Stimulated activated effector memory CD8-positive, alpha-beta T cell treated with anti-CD3 and anti-CD28 coated beads, Interleukin-12 subunit alpha, Interleukin-12 subunit beta, amount 100 ng/mL, for 72 hours (primary cell): ENCODE measurements at regions not wholly inside any gene's neighbourhood (a gene's known extent, or its start where the extent isn't known, plus 50 kb on each side); places are given as distances from the start of the nearest gene placed in this dataset.

ENCODE experiments used
- ATAC-seq: fragments of 150-1000 bp; cut with Tn5 transposase; 2 replicates; pipeline ENCODE4 v1.10.0; 2021
- DNase-seq, 2 donors: peaks; one replicate each; pipeline ENCODE4 v3.0.0; 2021 to 2022; ENCODE audit warnings: low spot score in 2 of 2
- H3K27ac Mint-ChIP-seq: one replicate; pipeline ENCODE4 v1.8.0; 2022; ENCODE audit warnings: mild to moderate bottlenecking, mixed read lengths
- H3K36me3 Mint-ChIP-seq: one replicate; pipeline ENCODE4 v1.8.0; 2022; ENCODE audit warnings: mild to moderate bottlenecking, mixed read lengths
- H3K4me1 Mint-ChIP-seq: one replicate; pipeline ENCODE4 v1.8.0; 2022; ENCODE audit warnings: mixed read lengths
- H3K4me3 Mint-ChIP-seq: one replicate; pipeline ENCODE4 v1.8.0; 2022; ENCODE audit warnings: mild to moderate bottlenecking, mixed read lengths
- H3K9me3 Mint-ChIP-seq: one replicate; pipeline ENCODE4 v1.8.0; 2022; ENCODE audit warnings: mixed read lengths

GRCh38 chr13:79779761-79780160 lies 298.8 kb downstream of the NDFIP2 start:
- Mint-ChIP-seq H3K4me1 (no peaks in the 10 kb centered on the region), H3K4me3 (no peak overlapping the region), H3K27ac (no peak overlapping the region), H3K9me3 (no peaks in the 10 kb centered on the region), H3K36me3 (no peaks in the 10 kb centered on the region)
- no peak for ATAC-seq
- no peak for DNase-seq

- DNase-seq, result no peak
- H3K9me3 Mint-ChIP-seq, result no peaks in the 10 kb centered on the region
- H3K4me3 Mint-ChIP-seq, result no peak overlapping the region
- no peaks in the 10 kb centered on the region for H3K4me1 Mint-ChIP-seq
- H3K36me3 Mint-ChIP-seq, result no peaks in the 10 kb centered on the region
- H3K27ac Mint-ChIP-seq, result no peak overlapping the region
- ATAC-seq, result no peak
Observed at GRCh38 chr13:79778741-79779460, 297.9 kb downstream of the NDFIP2 start.

- Mint-ChIP-seq H3K4me1 (no peaks in the 10 kb centered on the region), H3K27ac (no peak overlapping the region), H3K4me3 (no peak overlapping the region), H3K36me3 (no peaks in the 10 kb centered on the region), H3K9me3 (no peaks in the 10 kb centered on the region)
- ATAC-seq, result no peak
- DNase-seq, result no peak
Observed at GRCh38 chr13:79777504-79777903, 296.5 kb downstream of the NDFIP2 start.

- ATAC-seq, result no peak
- no peaks in the 10 kb centered on the region for H3K4me1 Mint-ChIP-seq
- no peak overlapping the region for H3K4me3 Mint-ChIP-seq
- H3K36me3 Mint-ChIP-seq, result no peaks in the 10 kb centered on the region
- no peaks in the 10 kb centered on the region for H3K9me3 Mint-ChIP-seq
- no peak overlapping the region for H3K27ac Mint-ChIP-seq
- no peak for DNase-seq
Observed at GRCh38 chr13:79776531-79777295, 295.8 kb downstream of the NDFIP2 start.

GRCh38 chr13:79775830-79776229 lies 294.9 kb downstream of the NDFIP2 start:
- Mint-ChIP-seq H3K4me3 (no peak overlapping the region), H3K9me3 (peaks cover 4% of the 10 kb centered on the region), H3K4me1 (no peaks in the 10 kb centered on the region), H3K36me3 (no peaks in the 10 kb centered on the region), H3K27ac (no peak overlapping the region)
- ATAC-seq, result no peak
- DNase-seq, result no peak

- no peak for DNase-seq
- H3K36me3 Mint-ChIP-seq, result no peaks in the 10 kb centered on the region
Observed at GRCh38 chr13:79772811-79773210, 291.9 kb downstream of the NDFIP2 start.

GRCh38 chr13:79771493-79771892 lies 290.5 kb downstream of the NDFIP2 start:
- DNase-seq, result no peak
- H3K27ac Mint-ChIP-seq, result no peak overlapping the region
- no peaks in the 10 kb centered on the region for H3K4me1 Mint-ChIP-seq
- H3K4me3 Mint-ChIP-seq, result no peak overlapping the region
- no peak for ATAC-seq
- peaks cover 4% of the 10 kb centered on the region for H3K9me3 Mint-ChIP-seq
- H3K36me3 Mint-ChIP-seq, result no peaks in the 10 kb centered on the region

More at GRCh38 chr13:79772811-79773210, 291.9 kb downstream of the NDFIP2 start:
- Mint-ChIP-seq H3K9me3 (peaks cover 4% of the 10 kb centered on the region), H3K27ac (no peak overlapping the region), H3K4me1 (no peaks in the 10 kb centered on the region), H3K4me3 (no peak overlapping the region)
- no peak for ATAC-seq

GRCh38 chr13:79770056-79770455 lies 289.1 kb downstream of the NDFIP2 start:
- Mint-ChIP-seq H3K4me3 (no peak overlapping the region), H3K36me3 (no peaks in the 10 kb centered on the region), H3K4me1 (no peaks in the 10 kb centered on the region), H3K9me3 (peaks cover 4% of the 10 kb centered on the region), H3K27ac (no peak overlapping the region)
- ATAC-seq, result no peak
- DNase-seq, result no peak

- ATAC-seq (no peak), DNase-seq (no peak)
- H3K9me3 Mint-ChIP-seq, result peaks cover 7% of the 10 kb centered on the region
- H3K36me3 Mint-ChIP-seq, result no peaks in the 10 kb centered on the region
- H3K4me3 Mint-ChIP-seq, result no peak overlapping the region
- H3K27ac Mint-ChIP-seq, result no peak overlapping the region
- H3K4me1 Mint-ChIP-seq, result no peaks in the 10 kb centered on the region
Observed at GRCh38 chr13:79767126-79767525, 286.2 kb downstream of the NDFIP2 start.

GRCh38 chr13:79765331-79765730 lies 284.4 kb downstream of the NDFIP2 start:
- H3K27ac Mint-ChIP-seq, result no peak overlapping the region
- DNase-seq, result no peak

GRCh38 chr13:79749984-79750551 lies 269.1 kb downstream of the NDFIP2 start:
- Mint-ChIP-seq H3K27ac (no peak overlapping the region), H3K9me3 (peaks cover 7% of the 10 kb centered on the region), H3K36me3 (no peaks in the 10 kb centered on the region), H3K4me1 (no peaks in the 10 kb centered on the region), H3K4me3 (no peak overlapping the region)
- DNase-seq, result no peak
- no peak for ATAC-seq

More at GRCh38 chr13:79765331-79765730, 284.4 kb downstream of the NDFIP2 start:
- Mint-ChIP-seq H3K36me3 (no peaks in the 10 kb centered on the region), H3K9me3 (peaks cover 3% of the 10 kb centered on the region), H3K4me1 (no peaks in the 10 kb centered on the region), H3K4me3 (no peak overlapping the region)
- ATAC-seq, result no peak

- no peaks in the 10 kb centered on the region for H3K4me1 Mint-ChIP-seq
- H3K9me3 Mint-ChIP-seq, result peaks cover 7% of the 10 kb centered on the region
- DNase-seq (no peak), ATAC-seq (no peak)
- no peaks in the 10 kb centered on the region for H3K36me3 Mint-ChIP-seq
- no peak overlapping the region for H3K4me3 Mint-ChIP-seq
- no peak overlapping the region for H3K27ac Mint-ChIP-seq
Observed at GRCh38 chr13:79749566-79749965, 268.6 kb downstream of the NDFIP2 start.

GRCh38 chr13:79745081-79745480 lies 264.1 kb downstream of the NDFIP2 start:
- no peak for ATAC-seq
- Mint-ChIP-seq H3K27ac (no peak overlapping the region), H3K9me3 (peaks cover 7% of the 10 kb centered on the region), H3K4me3 (no peak overlapping the region), H3K4me1 (no peaks in the 10 kb centered on the region), H3K36me3 (no peaks in the 10 kb centered on the region)
- no peak for DNase-seq

- no peak overlapping the region for H3K27ac Mint-ChIP-seq
- H3K4me1 Mint-ChIP-seq, result no peaks in the 10 kb centered on the region
- H3K4me3 Mint-ChIP-seq, result no peak overlapping the region
- H3K36me3 Mint-ChIP-seq, result no peaks in the 10 kb centered on the region
- DNase-seq, result no peak
- peaks cover 7% of the 10 kb centered on the region for H3K9me3 Mint-ChIP-seq
- no peak for ATAC-seq
Observed at GRCh38 chr13:79742923-79743322, 262.0 kb downstream of the NDFIP2 start.

GRCh38 chr13:79740991-79741390 lies 260.0 kb downstream of the NDFIP2 start:
- Mint-ChIP-seq H3K4me3 (no peak overlapping the region), H3K27ac (no peak overlapping the region), H3K4me1 (no peaks in the 10 kb centered on the region), H3K9me3 (no peaks in the 10 kb centered on the region), H3K36me3 (no peaks in the 10 kb centered on the region)
- DNase-seq (no peak), ATAC-seq (no peak)

- ATAC-seq, result peak; percentile 21
- no peaks in the 10 kb centered on the region for H3K9me3 Mint-ChIP-seq
- H3K4me3 Mint-ChIP-seq, result no peak overlapping the region
- DNase-seq, result no peak
- H3K27ac Mint-ChIP-seq, result no peak overlapping the region
- H3K36me3 Mint-ChIP-seq, result no peaks in the 10 kb centered on the region
- no peaks in the 10 kb centered on the region for H3K4me1 Mint-ChIP-seq
Observed at GRCh38 chr13:79736356-79736755, 255.4 kb downstream of the NDFIP2 start.
